Astrocyte of the cerebellum (primary cell): ENCODE measurements at regions not wholly inside any gene's neighbourhood (a gene's known extent, or its start where the extent isn't known, plus 50 kb on each side); places are given as distances from the start of the nearest gene placed in this dataset.

ENCODE experiments used
- DNase-seq: peaks from one replicate; pipeline ENCODE4 v3.0.0-alpha.2; 2011; ENCODE audit warnings: low read depth
- H3K4me3 ChIP-seq: 2 replicates; pipeline ENCODE4 v1.5.1; 2011; ENCODE audit warnings: mild to moderate bottlenecking, low read depth, low read length, moderate library complexity
- CTCF ChIP-seq: IDR thresholded peaks from 2 replicates; pipeline ENCODE4 v1.5.1; 2012; ENCODE audit warnings: low read length, low read depth, moderate library complexity, mild to moderate bottlenecking; ENCODE audit errors: missing control alignments
- in situ Hi-C: cut with HindIII; loops from 2 replicates; pipeline ENCODE4 v1.10.0; 2017; ENCODE audit warnings: low sequenced_read_pairs

- no peak overlapping the region for H3K4me3 ChIP-seq
- no peak for DNase-seq
- no peak for TF ChIP-seq CTCF
- in situ Hi-C loops, result no loop called here
Observed at GRCh38 chr2:242011167-242011513, 141.6 kb downstream of the RTP5 start.

- in situ Hi-C loops, result no loop called here
- no peak for DNase-seq
- TF ChIP-seq CTCF, result no peak
- H3K4me3 ChIP-seq, result no peak overlapping the region
Observed at GRCh38 chr2:242011516-242011915, 142.0 kb downstream of the RTP5 start.

GRCh38 chr2:242011991-242012764, 142.6 kb downstream of the RTP5 start:
- TF ChIP-seq CTCF, result no peak
- in situ Hi-C loops, result no loop called here
- DNase-seq, result no peak
- H3K4me3 ChIP-seq, result no peak overlapping the region

- no peak for TF ChIP-seq CTCF
- no peak for DNase-seq
- H3K4me3 ChIP-seq, result no peak overlapping the region
- in situ Hi-C loops, result no loop called here
Observed at GRCh38 chr2:242012956-242013764, 143.6 kb downstream of the RTP5 start.

GRCh38 chr2:242013771-242014170, 144.2 kb downstream of the RTP5 start:
- no peak overlapping the region for H3K4me3 ChIP-seq
- in situ Hi-C loops, result no loop called here
- no peak for DNase-seq
- TF ChIP-seq CTCF, result no peak

- in situ Hi-C loops, result no loop called here
Observed at GRCh38 chr2:242015108-242016065, 145.9 kb downstream of the RTP5 start.

More at GRCh38 chr2:242015108-242016065, 145.9 kb downstream of the RTP5 start:
- no peak overlapping the region for H3K4me3 ChIP-seq
- TF ChIP-seq CTCF, result no peak
- DNase-seq, result no peak
